GM03348 (cell line): ENCODE measurements at regions not wholly inside any gene's neighbourhood (a gene's known extent, or its start where the extent isn't known, plus 50 kb on each side); places are given as distances from the start of the nearest gene placed in this dataset.
A peak's percentile ranks its signal among the peaks of the same experiment; 100 is the strongest.
"Not testable (repeated sequence)": the region's sequence is repeated elsewhere in the genome, so short reads cannot be mapped to it uniquely, and the experiment has no call there.

ENCODE experiments used
- DNase-seq: peaks from one replicate; pipeline ENCODE4 v3.0.0; 2012; ENCODE audit warnings: low spot score

DNA sequence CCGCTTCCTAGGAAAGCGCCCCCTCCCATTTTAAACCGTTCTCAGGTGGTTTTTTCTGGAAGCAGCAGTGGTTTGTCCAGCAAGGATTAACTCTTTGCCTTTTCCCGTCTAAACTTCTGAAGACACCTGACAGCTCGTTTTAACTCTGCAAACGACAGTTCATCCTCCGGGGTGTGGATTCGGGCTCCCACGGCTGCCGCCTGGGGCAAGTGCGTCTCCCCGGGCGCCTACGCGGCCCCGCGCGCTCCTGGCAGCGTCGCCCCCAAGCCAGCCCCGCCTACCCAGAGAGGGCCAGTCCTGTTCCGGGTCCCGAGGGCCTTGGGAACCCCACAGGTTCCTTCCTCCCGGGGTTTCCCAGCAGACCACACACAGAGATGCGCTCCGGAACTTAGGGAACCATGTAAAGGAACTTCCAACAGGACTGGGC lies 54.4 kb downstream of the PRR18 start:
- no peak for DNase-seq

DNA sequence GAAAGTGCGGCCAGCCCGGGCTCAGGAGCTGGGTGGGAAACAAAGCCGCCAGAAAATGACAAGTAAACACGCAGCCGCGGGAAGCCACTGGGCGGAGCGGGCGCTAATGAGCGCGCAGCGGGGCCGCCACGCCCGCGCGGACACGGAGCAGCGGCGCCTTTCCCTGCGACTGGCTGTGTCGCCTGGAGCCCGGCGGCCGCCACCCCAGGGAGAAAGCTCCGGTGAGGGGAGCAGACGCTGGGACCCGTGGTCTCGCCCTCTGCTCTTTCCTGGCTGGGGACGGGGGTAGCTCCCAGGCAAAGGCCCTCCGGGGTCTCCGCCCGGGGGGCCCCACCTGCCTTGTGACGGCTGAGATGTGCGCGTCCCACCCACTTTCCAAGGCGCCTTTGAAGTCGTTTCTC lies 54.9 kb downstream of the PRR18 start:
- DNase-seq: peak; percentile 27

DNA sequence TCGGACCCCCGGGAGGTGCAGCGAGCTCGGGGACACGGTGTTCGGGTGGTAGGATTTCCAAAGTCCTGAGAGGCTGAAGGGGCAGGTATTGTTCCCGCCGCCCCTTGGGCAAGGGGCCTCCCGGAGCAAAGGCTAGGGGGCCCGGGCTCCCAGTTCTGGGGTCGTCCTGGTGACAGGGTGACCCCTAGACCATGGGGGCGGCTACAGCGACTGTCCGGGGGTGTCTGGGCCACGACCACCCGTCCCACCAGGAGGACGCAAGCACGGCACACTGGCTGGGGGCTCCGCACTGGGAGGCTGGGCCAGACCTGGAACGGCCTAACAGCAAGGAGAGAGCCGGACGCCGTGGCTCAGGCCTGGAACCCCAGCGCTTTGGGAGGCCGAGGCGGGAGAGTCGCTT lies 55.6 kb downstream of the PRR18 start:
- no peak for DNase-seq

DNA sequence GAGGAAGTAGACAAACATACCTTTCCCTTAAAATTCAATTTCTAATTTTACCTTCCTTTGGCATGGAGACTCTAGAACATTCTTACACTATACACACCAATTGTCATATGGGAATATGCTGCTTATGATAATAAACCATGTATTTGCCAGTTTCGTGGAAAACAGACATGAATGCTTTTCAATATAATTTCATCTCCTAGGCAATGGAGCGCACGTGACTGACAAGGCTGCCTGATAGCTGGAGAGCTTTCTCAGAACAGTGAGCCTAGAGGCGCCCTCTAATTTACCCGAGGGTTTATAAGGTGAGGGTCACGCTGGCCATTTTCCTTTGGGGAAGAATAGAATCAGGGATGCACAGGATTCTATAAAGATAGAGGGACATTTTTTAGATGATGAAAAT lies 56.5 kb downstream of the PRR18 start:
- no peak for DNase-seq

DNA sequence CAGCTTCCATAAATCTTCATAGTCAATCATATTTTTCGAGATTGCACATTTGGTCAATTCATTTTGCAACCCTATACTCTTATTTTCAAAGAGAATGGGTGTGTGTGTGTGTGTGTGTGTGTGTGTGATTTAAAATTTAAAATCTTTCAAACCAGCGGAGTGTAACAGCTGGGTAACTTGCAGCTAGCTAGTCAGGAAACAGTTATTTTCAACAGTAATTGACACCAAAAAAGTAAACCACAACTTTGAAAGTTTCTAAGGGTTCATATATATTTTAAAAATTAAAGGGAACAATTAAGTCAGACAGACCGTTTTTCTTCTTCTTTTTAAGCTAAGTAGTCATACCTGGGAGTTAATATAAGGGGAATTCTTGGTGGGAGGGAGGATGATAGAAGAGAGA lies 57.0 kb downstream of the PRR18 start:
- DNase-seq: no peak

DNA sequence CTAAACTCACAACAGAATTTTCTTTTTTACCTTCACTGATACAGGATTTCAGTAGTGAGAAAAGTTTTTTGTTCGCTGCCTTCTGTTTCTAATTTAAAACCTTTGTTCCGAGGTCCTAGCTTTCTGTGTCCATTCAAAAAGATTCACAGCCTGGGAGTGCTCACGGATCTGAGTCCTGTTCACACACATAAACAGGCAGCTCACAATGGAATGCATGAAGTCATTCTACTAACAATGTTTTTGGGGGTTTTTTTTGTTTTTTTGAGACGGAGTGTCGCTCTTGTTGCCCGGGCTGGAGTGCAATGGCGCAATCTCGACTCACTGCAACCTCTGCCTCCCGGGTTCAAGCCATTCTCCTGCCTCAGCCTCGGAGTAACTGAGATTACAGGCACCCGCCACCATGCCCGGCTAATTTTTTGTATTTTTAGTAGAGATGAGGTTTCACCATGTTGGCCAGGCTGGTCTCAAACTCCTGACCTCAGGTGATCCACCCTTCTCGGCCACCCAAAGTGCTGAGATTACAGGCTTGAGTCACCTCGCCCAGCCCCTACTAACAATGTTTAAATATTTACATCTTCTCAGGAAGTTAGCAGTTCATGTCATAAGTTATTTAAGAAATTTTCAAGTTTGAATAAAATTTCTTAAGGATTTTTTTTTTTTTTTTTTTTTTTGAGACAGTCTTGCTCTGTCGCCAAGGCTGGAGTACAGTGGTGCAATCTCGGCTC lies 59.0 kb downstream of the PRR18 start:
- DNase-seq: not testable (repeated sequence)

DNA sequence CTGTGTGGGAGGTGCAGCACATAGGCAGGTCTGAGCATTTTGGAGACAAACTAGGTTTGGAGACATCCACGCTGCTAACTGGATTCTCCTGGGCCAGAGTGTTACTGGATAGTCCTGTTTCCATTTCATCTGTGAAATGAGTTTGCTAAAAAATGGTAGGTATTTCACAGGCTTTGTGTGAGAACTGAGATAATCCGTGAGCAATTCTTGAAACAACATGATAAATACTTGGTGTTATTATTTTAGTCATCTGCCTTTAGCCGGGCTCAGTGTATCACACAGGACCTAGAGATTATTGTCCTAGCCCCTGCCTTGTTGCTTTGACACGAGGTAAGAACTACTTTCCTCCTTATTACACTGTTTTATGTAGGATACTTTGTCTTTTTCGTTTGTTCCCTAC lies 63.0 kb downstream of the PRR18 start:
- DNase-seq: no peak

DNA sequence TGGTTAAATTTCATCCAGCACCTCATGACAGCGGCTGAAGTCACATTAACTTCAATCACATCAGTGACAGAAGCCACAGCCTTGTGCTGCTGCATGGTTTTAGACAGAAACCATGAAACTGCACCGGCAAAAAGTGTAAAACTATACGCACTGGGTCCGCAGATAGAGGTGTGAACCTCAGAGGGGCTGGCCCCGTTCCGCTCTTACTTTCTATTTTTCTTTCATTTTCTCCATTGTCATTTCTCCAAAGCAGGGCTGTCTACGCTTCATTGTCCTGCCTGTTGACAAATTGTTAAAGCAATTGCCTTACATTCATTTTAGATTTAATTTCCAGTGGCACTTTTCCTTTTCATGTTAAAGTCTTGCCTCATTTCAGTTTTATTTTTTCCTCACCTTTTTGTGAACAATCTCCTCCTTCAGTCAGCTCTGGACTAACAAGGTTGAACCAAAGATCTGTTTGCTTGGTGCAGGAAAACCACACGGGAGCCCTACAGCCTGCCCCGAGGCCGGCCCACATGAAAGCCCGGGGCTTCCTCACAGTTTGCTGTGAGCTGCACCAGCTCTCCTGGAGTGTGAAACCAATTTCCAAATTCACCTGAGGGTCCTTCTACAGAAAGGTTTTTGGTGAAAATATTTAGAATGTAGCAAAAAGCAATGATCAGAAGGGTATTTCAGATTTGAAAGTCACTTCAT lies 63.7 kb downstream of the PRR18 start:
- no peak for DNase-seq

DNA sequence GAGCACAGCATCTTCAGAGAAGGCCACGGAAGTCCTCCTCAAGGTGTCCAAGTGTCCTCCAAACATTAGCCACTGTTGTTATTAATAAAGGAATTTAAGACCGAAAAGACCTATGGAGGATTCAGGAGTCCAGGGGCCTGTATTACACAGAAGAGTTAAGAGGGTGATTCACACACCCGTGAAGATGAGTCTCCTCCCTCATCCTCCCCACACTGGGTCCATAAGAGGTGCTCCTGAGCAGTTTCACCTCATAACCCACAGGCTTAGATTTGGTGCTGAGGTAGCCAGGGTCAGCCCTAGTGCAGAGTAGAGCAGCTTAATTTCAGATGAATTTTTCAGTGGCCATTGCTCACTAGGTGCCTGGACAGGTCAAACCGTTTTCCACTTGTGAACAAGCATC lies 65.3 kb downstream of the PRR18 start:
- no peak for DNase-seq

DNA sequence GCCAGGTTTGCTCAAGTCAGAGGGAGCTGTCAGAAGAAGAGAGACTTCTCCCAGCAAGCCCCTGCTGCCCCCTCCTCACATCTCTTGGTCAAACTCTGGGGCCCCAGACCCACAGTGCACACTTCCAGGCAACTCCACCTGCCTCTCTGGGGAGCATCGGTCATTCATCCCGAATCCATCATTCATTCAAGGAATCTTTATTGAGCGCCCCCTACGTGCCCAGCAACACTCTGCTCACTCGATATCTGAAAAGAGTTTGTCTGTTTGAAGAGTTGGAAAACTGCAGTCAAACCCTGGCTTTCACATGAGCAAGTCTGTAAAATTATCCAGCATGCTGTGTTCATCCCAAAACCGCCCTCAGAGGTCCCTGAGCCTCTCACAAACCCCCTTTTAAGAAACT lies 66.2 kb downstream of the PRR18 start:
- DNase-seq: no peak

DNA sequence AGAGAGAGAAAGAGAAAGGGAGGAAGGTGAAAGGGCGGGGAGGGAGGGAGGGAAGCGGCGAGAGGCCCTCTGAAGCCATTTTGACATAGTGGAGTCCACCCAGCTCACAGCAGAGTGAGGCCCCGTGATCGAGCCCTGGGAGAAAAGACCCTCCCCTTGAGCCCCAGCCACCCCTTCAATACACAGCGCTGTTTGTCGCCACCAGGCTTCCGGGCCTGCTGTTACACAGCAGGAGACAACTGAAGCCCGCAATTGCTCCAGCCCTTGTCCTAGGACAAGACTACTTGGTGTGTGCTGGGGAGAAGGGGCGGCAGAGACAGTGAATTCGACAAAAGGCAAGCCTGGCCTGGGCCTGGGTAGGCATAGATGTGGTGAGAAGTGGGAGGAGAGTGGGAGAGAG lies 67.3 kb downstream of the PRR18 start:
- no peak for DNase-seq

DNA sequence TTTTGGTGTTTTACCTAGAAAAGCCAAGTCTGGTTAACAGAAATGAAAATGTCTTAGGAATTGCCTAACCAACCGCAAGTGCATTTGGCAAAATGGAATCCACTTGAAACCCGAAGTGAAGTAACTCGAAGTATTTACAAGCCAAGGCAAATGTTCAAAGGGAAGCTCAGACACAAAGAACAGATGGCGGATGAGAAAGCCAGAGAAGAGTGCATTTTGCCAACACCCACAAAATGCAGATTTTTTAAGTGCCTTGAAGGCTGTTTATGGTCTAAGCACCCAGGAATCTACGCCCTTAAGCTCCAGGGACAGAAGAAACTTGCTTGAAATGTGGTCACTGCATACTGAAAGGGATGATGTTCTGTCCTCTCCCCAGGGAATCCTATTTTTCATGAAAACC lies 70.0 kb upstream of the TBXT start:
- DNase-seq: peak; percentile 57

DNA sequence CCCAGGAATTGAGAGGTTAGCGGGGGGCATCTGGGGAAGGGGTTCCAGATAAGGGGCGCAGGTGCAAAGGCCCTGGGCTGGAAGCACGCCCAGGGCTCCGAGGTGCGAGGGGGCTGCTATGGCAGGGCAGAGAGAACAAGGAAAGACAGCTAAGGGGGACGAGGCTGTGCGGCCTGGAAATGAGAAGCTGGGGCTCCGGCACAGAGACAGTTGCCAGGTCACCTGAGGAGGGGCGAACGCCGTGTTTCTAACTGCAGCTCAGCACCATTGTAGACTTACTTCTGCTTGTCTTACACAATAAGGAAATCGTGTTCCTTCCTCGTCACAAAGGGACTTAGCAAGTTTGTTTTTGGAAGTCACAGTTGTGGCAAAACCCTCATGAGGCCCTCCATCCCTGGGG lies 68.9 kb upstream of the TBXT start:
- no peak for DNase-seq

DNA sequence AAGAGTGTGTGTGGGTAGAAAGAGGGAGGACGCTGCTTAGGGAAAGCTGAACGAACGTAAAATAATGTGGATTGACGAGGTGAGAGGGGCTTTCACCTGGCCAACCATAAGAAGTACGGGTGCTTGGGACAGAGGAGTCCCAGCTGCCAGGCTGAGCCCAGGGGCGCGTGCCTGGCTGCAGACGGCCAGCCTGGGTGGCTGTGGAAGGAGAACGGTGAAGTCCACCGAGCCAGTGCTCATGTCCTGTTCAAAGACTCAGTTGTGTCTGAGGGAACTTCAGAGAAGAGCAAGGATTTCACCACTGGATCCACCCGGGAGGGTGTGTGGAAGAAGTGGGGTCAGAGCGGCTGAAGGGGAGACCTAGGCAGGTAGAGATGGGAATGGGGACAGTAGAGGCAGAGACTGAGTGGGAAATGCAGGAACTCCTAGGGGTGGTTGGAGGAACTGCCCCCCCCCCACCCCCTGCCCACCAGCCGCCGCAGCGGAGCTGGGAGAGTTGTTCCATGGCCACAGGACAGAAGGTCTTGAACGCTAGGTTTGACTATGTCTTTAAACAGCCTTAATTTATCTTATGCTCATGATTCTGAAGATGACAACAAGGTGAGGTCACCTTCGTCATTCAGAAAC lies 68.1 kb upstream of the TBXT start:
- DNase-seq: no peak

DNA sequence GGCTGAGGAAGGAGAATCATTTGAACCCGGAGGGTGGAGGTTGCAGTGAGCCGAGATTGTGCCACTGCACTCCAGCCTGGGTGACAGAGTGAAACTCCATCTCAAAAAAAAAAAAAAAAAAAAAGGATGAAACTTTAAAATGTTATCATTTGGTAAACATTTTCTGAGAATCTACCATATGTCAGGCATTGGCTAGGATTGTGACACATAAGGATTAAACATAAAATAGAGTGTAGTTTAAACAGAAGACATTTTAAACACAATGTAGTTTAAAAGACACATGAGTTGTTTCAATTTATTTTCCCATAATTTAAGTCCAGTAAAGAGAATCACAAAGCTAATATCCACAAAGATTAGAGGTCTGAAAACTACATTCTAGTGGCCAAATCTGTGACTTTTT lies 63.5 kb upstream of the TBXT start:
- not testable (repeated sequence) for DNase-seq

DNA sequence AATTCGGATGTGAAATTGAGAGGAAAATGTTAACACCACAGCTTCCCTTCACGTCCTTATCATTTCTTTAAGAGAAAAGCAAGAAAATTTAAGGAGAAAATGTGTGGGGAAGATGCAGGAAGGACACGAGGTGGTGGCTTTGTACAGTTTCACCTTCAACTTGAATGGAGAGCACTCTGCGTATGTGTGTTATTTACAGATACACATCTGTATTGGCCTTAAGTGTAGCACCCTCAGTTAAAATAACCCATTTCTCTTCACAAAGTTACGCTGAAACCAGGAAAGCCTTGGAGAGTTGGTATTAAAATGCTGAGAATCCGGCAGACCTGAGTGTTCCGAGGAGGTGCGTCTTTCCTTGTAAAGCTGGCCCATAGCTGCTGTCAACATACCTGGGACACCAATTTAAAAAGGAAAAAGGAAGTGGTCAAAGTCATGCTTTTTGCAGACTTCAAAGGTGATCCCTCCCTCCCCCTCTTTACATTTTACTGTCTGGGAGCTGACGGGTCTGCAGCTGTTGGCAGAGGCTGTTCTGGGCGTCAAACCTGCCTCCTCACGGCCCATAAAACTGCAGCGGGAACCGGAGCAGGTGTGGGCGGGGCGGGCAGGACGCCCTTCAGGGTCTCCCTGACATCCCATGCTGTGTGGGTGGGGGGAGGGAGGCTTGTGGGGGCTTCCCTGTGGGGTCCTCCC lies 61.3 kb upstream of the TBXT start:
- DNase-seq: no peak

DNA sequence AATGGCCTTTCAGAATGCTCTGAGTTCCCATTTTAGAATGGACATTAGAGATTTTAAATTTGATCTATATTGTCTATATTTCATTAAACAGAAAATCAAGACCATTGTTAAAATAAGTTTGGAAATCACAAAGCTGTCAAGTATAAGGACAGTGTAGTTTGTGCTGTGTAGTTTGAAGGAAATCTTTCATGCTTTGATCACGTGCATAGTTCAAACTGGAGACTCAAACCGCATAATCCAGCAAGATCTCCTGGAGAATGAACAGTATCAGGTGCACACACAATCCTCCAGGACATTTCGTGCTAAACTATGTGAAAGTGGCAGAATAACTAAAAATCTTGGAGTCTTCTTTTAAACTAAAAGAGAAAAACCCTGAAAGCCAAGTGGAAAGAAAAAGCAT lies 60.8 kb upstream of the TBXT start:
- no peak for DNase-seq

DNA sequence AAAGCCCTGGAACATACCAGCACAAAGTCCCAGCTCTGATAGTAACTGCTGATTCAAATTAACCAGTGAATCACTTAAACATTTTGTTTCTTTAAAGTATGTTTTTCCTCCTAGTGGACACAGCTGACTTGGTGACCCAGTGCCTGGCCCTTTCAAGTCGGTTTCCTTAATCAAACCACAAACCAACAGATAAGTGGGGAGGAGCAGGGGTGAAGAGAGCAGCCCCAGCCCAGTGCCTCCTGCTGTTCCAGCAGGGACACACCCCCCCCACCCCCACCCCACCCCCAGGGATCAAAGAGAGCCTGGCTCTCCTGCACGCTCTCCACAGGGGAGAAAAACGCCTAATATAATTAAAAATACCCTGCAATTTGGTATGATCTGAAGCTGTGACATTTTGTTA lies 55.4 kb upstream of the TBXT start:
- no peak for DNase-seq

DNA sequence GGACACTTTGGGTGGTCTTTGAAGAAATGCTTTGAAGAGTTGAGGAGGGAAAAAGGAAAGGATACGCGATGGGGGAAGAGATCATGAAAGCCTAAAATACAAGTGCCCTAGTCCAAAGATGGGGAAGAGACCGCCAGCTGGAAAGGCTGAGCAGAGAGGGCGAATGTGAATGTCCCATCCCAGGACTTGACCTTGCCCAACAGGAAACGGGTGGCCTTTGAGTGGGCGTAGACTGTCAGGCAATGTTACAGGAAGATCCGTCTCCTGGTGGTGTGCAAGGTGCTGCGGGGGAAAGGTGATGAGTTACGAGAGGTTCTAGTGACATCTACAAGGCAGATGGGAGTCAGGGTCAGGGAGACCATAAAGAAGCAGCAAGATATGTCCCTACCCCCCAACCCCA lies 55.0 kb upstream of the TBXT start:
- no peak for DNase-seq

DNA sequence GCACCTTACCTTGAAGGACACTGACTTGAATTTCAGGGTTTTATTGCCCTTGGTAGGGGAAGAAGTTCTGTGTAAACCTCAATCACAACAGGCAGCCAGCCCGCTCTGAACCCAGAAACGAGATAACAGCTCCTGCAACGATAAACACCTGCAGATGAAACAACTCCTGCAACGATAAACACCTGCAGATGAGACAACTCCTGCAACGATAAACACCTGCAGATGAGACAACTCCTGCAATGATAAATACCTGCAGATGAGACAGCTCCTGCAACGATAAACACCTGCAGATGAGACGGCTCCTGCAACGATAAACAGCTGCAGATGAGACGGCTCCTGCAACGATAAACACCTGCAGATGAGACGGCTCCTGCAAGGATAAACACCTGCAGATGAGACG lies 54.0 kb upstream of the TBXT start:
- no peak for DNase-seq

DNA sequence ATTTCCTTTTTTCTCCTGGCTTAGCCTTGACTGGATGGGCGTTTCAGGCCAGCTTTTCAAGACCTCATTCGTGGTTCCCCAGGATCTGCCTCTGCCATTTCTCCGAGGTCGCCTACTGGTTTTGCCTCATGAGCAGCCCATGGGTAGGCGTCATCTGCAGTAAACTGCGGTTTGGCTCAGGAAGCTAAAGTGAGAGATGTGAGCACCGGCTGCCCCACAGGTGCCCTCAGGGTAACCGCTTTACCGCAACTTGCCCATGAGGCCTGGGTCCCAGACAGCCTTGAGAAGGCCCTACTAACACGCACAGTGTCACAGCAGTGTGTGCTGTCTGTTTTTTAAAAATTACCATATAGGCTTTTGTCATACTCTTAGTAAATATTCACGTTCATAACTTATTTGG lies 53.4 kb upstream of the TBXT start:
- no peak for DNase-seq
